IMR-90 (cell line): ENCODE measurements at regions not wholly inside any gene's neighbourhood (a gene's known extent, or its start where the extent isn't known, plus 50 kb on each side); places are given as distances from the start of the nearest gene placed in this dataset.

Experiments used
- ATAC-seq: fragments of 200-7000 bp; cut with Tn5 transposase; 2 replicates; pipeline ENCODE4 v1.9.1; 2020; ENCODE audit warnings: low read depth, mild to moderate bottlenecking, moderate library complexity
- BruUV-seq: library from RNA; stranded (reverse); fragments of 400-500 nt; replicated peaks from 2 replicates; lab custom pipeline; 2021; lab: Mats Ljungman, UMichigan
- CTCF ChIA-PET: fragments of 300-600 bp; formaldehyde crosslinking; extraction: SDS; loops from one replicate; lab custom pipeline; 2021; ENCODE audit warnings: antibody characterized with exemption; lab: Yijun Ruan, JAX
- POLR2A ChIA-PET: fragments of 300-600 bp; sonication (Branson Sonifier 250); formaldehyde crosslinking; loops from one replicate; lab custom pipeline; 2022; ENCODE audit warnings: antibody characterized with exemption; ENCODE audit not compliant: unreplicated experiment; lab: Charles Lee
- DNase-seq: peaks from one replicate; pipeline ENCODE4 v3.0.0; 2013
- H2AFZ ChIP-seq: replicated peaks from 2 replicates; pipeline ENCODE3; 2013; ENCODE audit warnings: low read length, mild to moderate bottlenecking; ENCODE audit not compliant: poor library complexity
- H2AK5ac ChIP-seq: 2 replicates; pipeline ENCODE4 v1.6.1; 2013; ENCODE audit warnings: low read depth, low read length, inconsistent platforms
- H2AK9ac ChIP-seq: replicated peaks from 2 replicates; pipeline ENCODE3; 2013; ENCODE audit warnings: mild to moderate bottlenecking, low read depth, low read length, moderate library complexity; ENCODE audit not compliant: poor library complexity
- H2BK120ac ChIP-seq: 2 replicates; pipeline ENCODE4 v1.6.1; 2013; ENCODE audit warnings: low read depth, low read length, inconsistent platforms
- H2BK15ac ChIP-seq: 3 replicates; pipeline ENCODE4 v1.6.1; 2013; ENCODE audit warnings: low read depth, low read length, inconsistent platforms
- H2BK20ac ChIP-seq: 2 replicates; pipeline ENCODE4 v1.6.1; 2013; ENCODE audit warnings: low read depth, mild to moderate bottlenecking, inconsistent platforms, low read length, moderate library complexity
- H2BK5ac ChIP-seq: 2 replicates; pipeline ENCODE4 v1.6.1; 2013; ENCODE audit warnings: mild to moderate bottlenecking, low read depth, low read length, inconsistent platforms; ENCODE audit not compliant: poor library complexity, severe bottlenecking
- H3K14ac ChIP-seq: replicated peaks from 2 replicates; pipeline ENCODE4 v1.6.1; 2013; ENCODE audit warnings: low read depth, low read length, inconsistent platforms
- H3K18ac ChIP-seq: 2 replicates; pipeline ENCODE4 v1.6.1; 2013; ENCODE audit warnings: low read depth, low read length, control low read depth
- H3K23ac ChIP-seq: 2 replicates; pipeline ENCODE4 v1.6.1; 2013; ENCODE audit warnings: low read depth, low read length, inconsistent platforms
- H3K27ac ChIP-seq: 2 replicates; pipeline ENCODE4 v1.5.1; 2013; ENCODE audit warnings: mild to moderate bottlenecking, control low read depth, low read length; ENCODE audit not compliant: insufficient read depth
- H3K27me3 ChIP-seq: 2 replicates; pipeline ENCODE4 v1.6.1; 2013; ENCODE audit warnings: low read length; ENCODE audit not compliant: control insufficient read depth, insufficient read depth
- H3K36me3 ChIP-seq: 2 replicates; pipeline ENCODE4 v1.6.1; 2013; ENCODE audit warnings: low read length, mixed read lengths; ENCODE audit not compliant: control insufficient read depth, insufficient read depth
- H3K4ac ChIP-seq: 2 replicates; pipeline ENCODE4 v1.6.1; 2013; ENCODE audit warnings: low read depth, low read length, inconsistent platforms
- H3K4me1 ChIP-seq: 2 replicates; pipeline ENCODE4 v1.6.1; 2013; ENCODE audit warnings: low read length, mixed read lengths; ENCODE audit not compliant: control insufficient read depth, insufficient read depth
- H3K4me2 ChIP-seq: 2 replicates; pipeline ENCODE4 v1.6.1; 2013; ENCODE audit warnings: low read depth, mild to moderate bottlenecking, control low read depth, low read length, moderate library complexity
- H3K4me3 ChIP-seq: 2 replicates; pipeline ENCODE4 v1.5.1; 2013; ENCODE audit warnings: low read depth, mild to moderate bottlenecking, control low read depth, low read length, moderate library complexity; ENCODE audit not compliant: insufficient read depth
- H3K56ac ChIP-seq: 2 replicates; pipeline ENCODE4 v1.6.1; 2013; ENCODE audit warnings: low read length, inconsistent platforms; ENCODE audit not compliant: insufficient read depth; ENCODE audit errors: extremely low read depth
- H3K79me1 ChIP-seq, 2 experiments: 2 replicates each; pipeline ENCODE4 v1.6.1; 2013; ENCODE audit warnings: low read length in 2 of 2, inconsistent platforms in 1 of 2, low read depth in 1 of 2
- H3K9ac ChIP-seq: 2 replicates; pipeline ENCODE4 v1.6.1; 2013; ENCODE audit warnings: low read depth, low read length, control low read depth
- H3K9me1 ChIP-seq: 2 replicates; pipeline ENCODE4 v1.6.1; 2013; ENCODE audit warnings: low read length, inconsistent platforms; ENCODE audit not compliant: insufficient read depth
- H3K9me3 ChIP-seq: 2 replicates; pipeline ENCODE4 v1.6.1; 2013; ENCODE audit warnings: low read length; ENCODE audit not compliant: control insufficient read depth, insufficient read depth
- H4K20me1 ChIP-seq: 2 replicates; pipeline ENCODE4 v1.6.1; 2013; ENCODE audit warnings: low read length, inconsistent platforms; ENCODE audit not compliant: insufficient read depth
- H4K5ac ChIP-seq: 2 replicates; pipeline ENCODE4 v1.6.1; 2013; ENCODE audit warnings: mild to moderate bottlenecking, low read depth, low read length, control low read depth
- H4K8ac ChIP-seq, 2 experiments: 2 replicates each; pipeline ENCODE4 v1.6.1; 2013; ENCODE audit warnings: low read depth in 2 of 2, low read length in 2 of 2, control low read depth in 1 of 2, inconsistent platforms in 1 of 2
- H4K91ac ChIP-seq: 2 replicates; pipeline ENCODE4 v1.6.1; 2013; ENCODE audit warnings: low read depth, low read length, inconsistent platforms; ENCODE audit not compliant: insufficient read depth
- CEBPB ChIP-seq: IDR thresholded peaks from 2 replicates; pipeline ENCODE4 v1.6.1; 2012; ENCODE audit warnings: low read depth, low read length, improper control_type of control experiment
- CHD1 ChIP-seq: IDR thresholded peaks from 2 replicates; pipeline ENCODE4 v1.6.1; 2012; ENCODE audit warnings: low read depth, low read length, improper control_type of control experiment
- CTCF ChIP-seq: conservative IDR thresholded peaks from 2 replicates; pipeline ENCODE4 v1.5.1; 2012; ENCODE audit warnings: mild to moderate bottlenecking, low read depth, low read length, improper control_type of control experiment
- ELK1 ChIP-seq: fragments of 150-350 bp; IDR thresholded peaks from 2 replicates; pipeline ENCODE4 v1.6.1; 2016; ENCODE audit warnings: low read depth, mild to moderate bottlenecking, low read length, moderate library complexity, borderline replicate concordance
- FOS ChIP-seq: fragments of 150-350 bp; IDR thresholded peaks from 2 replicates; pipeline ENCODE4 v1.6.1; 2016; ENCODE audit warnings: low read depth, low read length
- MAZ ChIP-seq: IDR thresholded peaks from 2 replicates; pipeline ENCODE4 v1.6.1; 2012; ENCODE audit warnings: low read depth, mild to moderate bottlenecking, low read length, improper control_type of control experiment, moderate library complexity, borderline replicate concordance
- MXI1 ChIP-seq: IDR thresholded peaks from 2 replicates; pipeline ENCODE4 v1.6.1; 2012; ENCODE audit warnings: low read depth, mild to moderate bottlenecking, low read length, moderate library complexity, borderline replicate concordance
- NFE2L2 ChIP-seq: fragments of 150-350 bp; IDR thresholded peaks from 2 replicates; pipeline ENCODE4 v1.6.1; 2016; ENCODE audit warnings: low read depth, mild to moderate bottlenecking, low read length
- POLR2A ChIP-seq: IDR thresholded peaks from 2 replicates; pipeline ENCODE4 v1.6.1; 2012; ENCODE audit warnings: mild to moderate bottlenecking, low read depth, low read length
- RAD21 ChIP-seq: IDR thresholded peaks from 2 replicates; pipeline ENCODE4 v1.6.1; 2012; ENCODE audit warnings: low read length, improper control_type of control experiment
- RCOR1 ChIP-seq: IDR thresholded peaks from 2 replicates; pipeline ENCODE4 v1.6.1; 2012; ENCODE audit warnings: mild to moderate bottlenecking, low read length, improper control_type of control experiment; ENCODE audit not compliant: insufficient replicate concordance
- RFX5 ChIP-seq: IDR thresholded peaks from 2 replicates; pipeline ENCODE4 v1.8.0; 2012; ENCODE audit warnings: low read depth, mild to moderate bottlenecking, low read length, moderate library complexity
- USF2 ChIP-seq: fragments of 150-350 bp; IDR thresholded peaks from 2 replicates; pipeline ENCODE4 v1.6.1; 2017; ENCODE audit warnings: mild to moderate bottlenecking, antibody characterized with exemption, low read length, low read depth
- WGBS, 2 experiments: methylation state at CpG; one replicate each; pipeline versions ENCODE4 v1.1.5 to v1.1.7; 2013; ENCODE audit warnings: missing lambda C conversion rate in 2 of 2; ENCODE audit not compliant: insufficient read length in 1 of 2; ENCODE audit errors: extremely low coverage in 2 of 2; 5-methylcytosine and 5-hydroxymethylcytosine counted together
- dilution Hi-C: fragments of 300-500 bp; cut with HindIII; formaldehyde crosslinking; loops from one replicate; pipeline ENCODE4 v1.14.3; 2018; ENCODE audit warnings: low sequenced_read_pairs; ENCODE audit not compliant: unreplicated experiment
- in situ Hi-C: fragments of 300-500 bp; cut with MboI; formaldehyde crosslinking; loops from 3 replicates; pipeline ENCODE4 v1.14.3; 2019; ENCODE audit warnings: low sequenced_read_pairs, inconsistent platforms, mixed read lengths
- intact Hi-C: fragments of 100-400 bp; cut with micrococcal nuclease; formaldehyde crosslinking; loops from 2 replicates; pipeline ENCODE4 v1.10.0; 2022

GRCh38 chr4:140289486-140289885 lies 84.0 kb upstream of the SCOC start:
- intact Hi-C loops (no loop called here), dilution Hi-C loops (no loop called here), in situ Hi-C loops (no loop called here)
- H3K79me1 ChIP-seq = no peaks in the 10 kb centered on the region
- H2BK20ac ChIP-seq = no peak overlapping the region
- H3K9me3 ChIP-seq = no peaks in the 10 kb centered on the region
- H2BK5ac ChIP-seq = no peak overlapping the region
- H2BK15ac ChIP-seq = no peak overlapping the region
- H3K14ac ChIP-seq = no peak overlapping the region
- TF ChIP-seq RCOR1 (no peak), POLR2A (no peak), CHD1 (no peak), MXI1 (no peak), CTCF (no peak), FOS (no peak), RFX5 (no peak), NFE2L2 (no peak), CEBPB (no peak), RAD21 (no peak), USF2 (no peak), ELK1 (no peak), MAZ (no peak)
- H2BK120ac ChIP-seq = no peak overlapping the region
- H3K27ac ChIP-seq = no peak overlapping the region
- H4K91ac ChIP-seq = no peak overlapping the region
- ChIA-PET CTCF (no interaction called here), POLR2A (no interaction called here)
- BruUV-seq = no TSS peak
- no peak overlapping the region for H2AK5ac ChIP-seq
- 47% methylated on average over 1 of the region's 2 CpGs; no CpG with 5 or more reads in 1 of the 2 experiments for WGBS, 2 experiments
- H4K20me1 ChIP-seq = no peaks in the 10 kb centered on the region
- no peak overlapping the region for H3K4ac ChIP-seq
- H3K4me2 ChIP-seq = no peak overlapping the region
- no peak overlapping the region for H3K18ac ChIP-seq
- no peak overlapping the region for H2AFZ ChIP-seq
- ATAC-seq (no peak), DNase-seq (no peak)
- H3K27me3 ChIP-seq = peaks cover 39% of the 10 kb centered on the region
- H2AK9ac ChIP-seq = no peak overlapping the region
- no peak overlapping the region for H4K8ac ChIP-seq
- no peak overlapping the region for H3K56ac ChIP-seq
- H3K9me1 ChIP-seq = 0 out of 2 replicates have a peak, but pooled peaks cover 3% of the 10 kb centered on the region
- no peak overlapping the region for H3K9ac ChIP-seq
- H3K36me3 ChIP-seq = no peaks in the 10 kb centered on the region
- H3K4me1 ChIP-seq = no peaks in the 10 kb centered on the region
- no peak overlapping the region for H3K23ac ChIP-seq
- no peak overlapping the region for H4K5ac ChIP-seq
- H3K4me3 ChIP-seq = no peak overlapping the region
